Stimulated activated effector memory CD8-positive, alpha-beta T cell treated with anti-CD3 and anti-CD28 coated beads, Interleukin-12 subunit alpha, Interleukin-12 subunit beta, amount 100 ng/mL, for 72 hours (primary cell): ENCODE measurements at regions not wholly inside any gene's neighbourhood (a gene's known extent, or its start where the extent isn't known, plus 50 kb on each side); places are given as distances from the start of the nearest gene placed in this dataset.

Experiments used
- ATAC-seq: fragments of 150-1000 bp; cut with Tn5 transposase; 2 replicates; pipeline ENCODE4 v1.10.0; 2021
- DNase-seq, 2 donors: peaks; one replicate each; pipeline ENCODE4 v3.0.0; 2021 to 2022; ENCODE audit warnings: low spot score in 2 of 2
- H3K27ac Mint-ChIP-seq: one replicate; pipeline ENCODE4 v1.8.0; 2022; ENCODE audit warnings: mild to moderate bottlenecking, mixed read lengths
- H3K36me3 Mint-ChIP-seq: one replicate; pipeline ENCODE4 v1.8.0; 2022; ENCODE audit warnings: mild to moderate bottlenecking, mixed read lengths
- H3K4me1 Mint-ChIP-seq: one replicate; pipeline ENCODE4 v1.8.0; 2022; ENCODE audit warnings: mixed read lengths
- H3K4me3 Mint-ChIP-seq: one replicate; pipeline ENCODE4 v1.8.0; 2022; ENCODE audit warnings: mild to moderate bottlenecking, mixed read lengths
- H3K9me3 Mint-ChIP-seq: one replicate; pipeline ENCODE4 v1.8.0; 2022; ENCODE audit warnings: mixed read lengths

DNA sequence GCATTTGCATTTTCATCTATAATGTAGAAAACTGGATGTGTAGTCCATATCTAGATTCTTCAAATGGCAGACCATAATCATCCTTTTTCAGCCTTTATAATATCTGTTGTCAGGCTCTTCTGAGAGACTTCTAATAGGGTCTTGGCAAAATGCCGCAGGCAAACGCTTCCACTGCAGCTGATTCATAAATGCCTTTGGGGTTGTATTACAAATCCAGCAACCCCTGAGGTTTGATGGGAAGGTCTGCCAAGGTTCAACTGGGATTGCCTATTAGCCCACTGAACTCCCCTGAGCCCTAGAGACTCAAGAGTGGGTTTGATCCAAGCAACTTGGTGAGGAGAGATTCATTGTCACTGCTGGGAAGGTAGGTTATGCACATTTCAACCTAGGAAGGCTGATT, 365.2 kb upstream of the POU3F2 start:
- ATAC-seq: no peak
- H3K36me3 Mint-ChIP-seq: no peaks in the 10 kb centered on the region
- H3K9me3 Mint-ChIP-seq: peaks cover 13% of the 10 kb centered on the region

DNA sequence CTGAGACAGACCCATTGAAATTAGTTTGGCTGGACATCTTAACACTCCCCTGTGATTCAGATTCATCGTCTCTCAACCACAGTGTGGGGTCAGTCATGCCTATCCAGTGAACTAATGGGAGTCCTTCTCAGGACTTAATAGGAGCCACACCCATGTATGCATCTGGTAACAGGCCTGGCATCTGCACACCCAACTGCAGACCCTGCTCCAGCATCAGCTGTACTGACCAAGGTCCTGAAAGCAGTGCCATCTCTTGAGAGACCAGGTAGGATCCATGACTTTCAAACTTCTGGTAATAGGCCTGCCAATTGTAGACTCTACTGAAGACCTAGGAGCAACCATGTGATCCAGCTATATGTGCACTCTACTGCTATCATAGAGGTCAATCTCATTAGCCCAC, 363.6 kb upstream of the POU3F2 start:
- Mint-ChIP-seq H3K4me1 (no peaks in the 10 kb centered on the region), H3K4me3 (no peak overlapping the region), H3K9me3 (peaks cover 13% of the 10 kb centered on the region), H3K36me3 (no peaks in the 10 kb centered on the region), H3K27ac (no peak overlapping the region)
- DNase-seq (no peak), ATAC-seq (no peak)

More for the DNA sequence above, 365.2 kb upstream of the POU3F2 start:
- Mint-ChIP-seq H3K27ac (no peak overlapping the region), H3K4me1 (no peaks in the 10 kb centered on the region), H3K4me3 (no peak overlapping the region)
- DNase-seq: no peak

GRCh38 chr6:98471444-98471843, 362.9 kb upstream of the POU3F2 start:
- DNase-seq (no peak), ATAC-seq (no peak)
- Mint-ChIP-seq H3K9me3 (peaks cover 13% of the 10 kb centered on the region), H3K4me3 (no peak overlapping the region), H3K36me3 (no peaks in the 10 kb centered on the region), H3K4me1 (no peaks in the 10 kb centered on the region), H3K27ac (no peak overlapping the region)

GRCh38 chr6:98477231-98477630, 357.1 kb upstream of the POU3F2 start:
- ATAC-seq (no peak), DNase-seq (no peak)
- Mint-ChIP-seq H3K4me3 (no peak overlapping the region), H3K36me3 (no peaks in the 10 kb centered on the region), H3K27ac (no peak overlapping the region), H3K4me1 (no peaks in the 10 kb centered on the region), H3K9me3 (peaks cover 15% of the 10 kb centered on the region)

DNA sequence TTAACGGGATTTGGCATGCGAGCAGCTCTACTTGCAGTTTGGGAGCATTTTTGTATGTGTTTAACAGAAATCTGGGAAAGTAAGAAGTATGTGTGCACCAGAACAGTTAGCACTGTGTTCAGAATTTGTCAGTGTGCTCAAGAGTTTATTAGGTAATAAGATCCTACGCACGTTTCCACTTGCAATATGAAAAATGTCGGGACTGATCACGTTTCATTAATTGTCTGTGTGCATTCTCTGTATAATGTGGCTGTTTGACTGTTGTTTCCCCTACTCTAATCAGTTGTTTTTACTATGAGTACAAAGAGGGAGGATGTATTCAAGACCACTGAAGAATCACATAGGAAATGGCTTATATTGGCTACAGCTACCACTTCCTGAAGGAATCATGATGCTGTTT, 349.7 kb upstream of the POU3F2 start:
- Mint-ChIP-seq H3K9me3 (peaks cover 13% of the 10 kb centered on the region), H3K4me1 (no peaks in the 10 kb centered on the region), H3K27ac (no peak overlapping the region), H3K4me3 (no peak overlapping the region), H3K36me3 (no peaks in the 10 kb centered on the region)
- DNase-seq (no peak), ATAC-seq (no peak)

DNA sequence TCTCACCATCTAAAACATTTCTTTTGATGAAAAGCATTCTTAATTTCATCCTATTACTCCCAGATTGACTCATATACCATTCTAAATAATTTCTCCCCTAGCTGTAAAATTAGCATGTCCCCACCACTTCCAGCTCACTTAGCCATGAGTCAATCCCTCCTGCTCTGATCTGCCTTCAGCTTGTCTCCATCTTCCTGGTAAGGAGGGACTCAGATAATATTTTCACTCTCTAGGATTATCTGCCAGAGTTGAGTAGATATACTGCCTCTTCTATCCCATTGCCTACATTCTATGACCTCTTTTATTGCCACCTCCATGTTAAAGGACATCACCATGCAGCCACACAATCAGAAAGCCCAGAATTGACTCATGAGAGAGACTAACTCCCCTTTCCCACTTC, 348.8 kb upstream of the POU3F2 start:
- Mint-ChIP-seq H3K4me1 (no peaks in the 10 kb centered on the region), H3K36me3 (no peaks in the 10 kb centered on the region), H3K27ac (no peak overlapping the region), H3K4me3 (no peak overlapping the region), H3K9me3 (peaks cover 4% of the 10 kb centered on the region)
- DNase-seq (no peak), ATAC-seq (no peak)

- Mint-ChIP-seq H3K4me3 (no peak overlapping the region), H3K27ac (no peak overlapping the region), H3K9me3 (peaks cover 4% of the 10 kb centered on the region), H3K4me1 (no peaks in the 10 kb centered on the region), H3K36me3 (no peaks in the 10 kb centered on the region)
- no peak for DNase-seq
- ATAC-seq: no peak
Observed at GRCh38 chr6:98486057-98486456, 348.3 kb upstream of the POU3F2 start.

- no peak for DNase-seq
- H3K36me3 Mint-ChIP-seq: no peaks in the 10 kb centered on the region
- H3K4me1 Mint-ChIP-seq: no peaks in the 10 kb centered on the region
- peaks cover 4% of the 10 kb centered on the region for H3K9me3 Mint-ChIP-seq
- H3K4me3 Mint-ChIP-seq: no peak overlapping the region
- H3K27ac Mint-ChIP-seq: no peak overlapping the region
- ATAC-seq: no peak
Observed at GRCh38 chr6:98487612-98488011, 346.8 kb upstream of the POU3F2 start.

- H3K27ac Mint-ChIP-seq: no peak overlapping the region
- DNase-seq (no peak), ATAC-seq (no peak)
- no peaks in the 10 kb centered on the region for H3K4me1 Mint-ChIP-seq
- no peaks in the 10 kb centered on the region for H3K36me3 Mint-ChIP-seq
- H3K4me3 Mint-ChIP-seq: no peak overlapping the region
- H3K9me3 Mint-ChIP-seq: no peaks in the 10 kb centered on the region
Observed at GRCh38 chr6:98498144-98498775, 336.1 kb upstream of the POU3F2 start.

DNA sequence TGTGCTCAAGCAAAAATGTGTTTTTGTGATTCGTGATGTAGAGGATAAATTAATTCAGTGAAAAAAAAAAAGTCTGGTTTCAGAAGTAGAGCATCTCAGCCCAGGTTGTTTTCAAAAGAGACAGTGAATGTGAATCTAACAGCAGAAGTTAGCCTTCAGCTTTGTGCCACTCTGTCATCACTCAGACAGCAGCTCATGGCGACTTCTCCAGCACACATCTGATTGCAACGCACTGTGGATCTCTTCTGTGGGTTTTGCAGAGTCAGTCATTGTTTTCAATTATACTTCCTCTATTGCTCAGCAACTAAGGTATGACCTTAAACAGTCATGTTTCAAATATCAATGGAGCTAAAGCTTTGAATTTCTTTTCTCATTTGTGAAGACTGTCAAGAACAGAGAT, 335.5 kb upstream of the POU3F2 start:
- Mint-ChIP-seq H3K27ac (no peak overlapping the region), H3K9me3 (no peaks in the 10 kb centered on the region), H3K4me3 (no peak overlapping the region), H3K36me3 (no peaks in the 10 kb centered on the region), H3K4me1 (no peaks in the 10 kb centered on the region)
- no peak for DNase-seq
- ATAC-seq: no peak

DNA sequence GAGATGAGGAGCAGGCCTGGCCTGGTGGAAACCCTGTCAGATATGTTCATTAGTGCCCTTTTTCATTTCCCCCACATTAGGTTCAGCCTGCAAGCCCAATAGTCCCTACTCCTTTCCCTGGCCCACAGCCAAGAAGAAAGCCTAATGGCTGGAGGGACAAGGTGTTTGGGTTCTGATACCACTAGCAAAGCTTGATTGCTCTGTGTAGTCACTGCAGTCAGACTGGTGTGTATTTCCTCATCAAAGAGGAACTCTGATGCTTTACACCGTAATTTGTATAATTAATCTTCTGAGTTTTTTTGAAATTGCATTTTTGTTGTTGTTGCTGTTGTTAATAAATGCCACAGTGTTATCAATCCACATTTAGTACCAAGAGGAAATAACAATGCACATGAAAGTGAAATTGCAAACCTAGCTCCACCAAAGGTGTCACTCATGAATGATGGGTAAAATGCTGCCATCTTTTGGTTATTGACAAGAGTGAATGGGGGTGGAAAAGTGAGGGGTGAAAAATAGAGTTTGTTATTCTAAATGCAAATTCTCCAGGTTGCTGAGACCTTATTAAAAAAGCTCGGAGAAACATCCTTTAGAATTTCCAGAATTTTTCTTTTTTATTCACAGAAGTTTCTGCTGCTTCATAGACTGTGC, 320.2 kb upstream of the POU3F2 start:
- H3K9me3 Mint-ChIP-seq: peaks cover 9% of the 10 kb centered on the region
- no peak overlapping the region for H3K27ac Mint-ChIP-seq
- H3K36me3 Mint-ChIP-seq: no peaks in the 10 kb centered on the region
- ATAC-seq (no peak), DNase-seq (no peak)
- H3K4me3 Mint-ChIP-seq: no peak overlapping the region
- H3K4me1 Mint-ChIP-seq: no peaks in the 10 kb centered on the region

- Mint-ChIP-seq H3K9me3 (peaks cover 9% of the 10 kb centered on the region), H3K4me3 (no peak overlapping the region), H3K4me1 (no peaks in the 10 kb centered on the region), H3K36me3 (no peaks in the 10 kb centered on the region), H3K27ac (no peak overlapping the region)
- no peak for DNase-seq
- ATAC-seq: no peak
Observed at GRCh38 chr6:98514796-98515195, 319.6 kb upstream of the POU3F2 start.

GRCh38 chr6:98516206-98516605, 318.2 kb upstream of the POU3F2 start:
- no peaks in the 10 kb centered on the region for H3K4me1 Mint-ChIP-seq
- no peaks in the 10 kb centered on the region for H3K36me3 Mint-ChIP-seq
- no peak for ATAC-seq
- DNase-seq: no peak
- H3K4me3 Mint-ChIP-seq: no peak overlapping the region
- no peak overlapping the region for H3K27ac Mint-ChIP-seq
- H3K9me3 Mint-ChIP-seq: peaks cover 6% of the 10 kb centered on the region

DNA sequence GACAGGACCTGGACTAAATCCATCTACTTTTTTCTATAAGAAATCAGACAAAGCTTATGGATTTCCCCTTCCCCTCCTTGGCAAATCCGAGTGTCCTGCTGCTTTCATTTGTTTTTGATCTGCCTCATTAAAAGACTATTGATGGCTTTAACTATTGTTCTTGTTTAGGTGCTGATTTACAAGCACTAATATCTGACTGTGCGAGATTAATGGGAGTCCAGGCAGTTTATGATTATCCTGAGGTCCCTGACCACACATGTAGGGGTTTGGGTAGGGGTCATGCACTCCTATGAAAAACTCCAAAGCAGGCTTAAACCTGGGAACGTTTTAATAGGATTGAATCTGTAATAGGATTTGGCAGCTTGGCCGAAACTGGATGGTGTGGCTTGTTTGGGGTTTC, 317.5 kb upstream of the POU3F2 start:
- DNase-seq (no peak), ATAC-seq (no peak)
- Mint-ChIP-seq H3K4me3 (no peak overlapping the region), H3K36me3 (no peaks in the 10 kb centered on the region), H3K9me3 (peaks cover 6% of the 10 kb centered on the region), H3K27ac (no peak overlapping the region), H3K4me1 (no peaks in the 10 kb centered on the region)

DNA sequence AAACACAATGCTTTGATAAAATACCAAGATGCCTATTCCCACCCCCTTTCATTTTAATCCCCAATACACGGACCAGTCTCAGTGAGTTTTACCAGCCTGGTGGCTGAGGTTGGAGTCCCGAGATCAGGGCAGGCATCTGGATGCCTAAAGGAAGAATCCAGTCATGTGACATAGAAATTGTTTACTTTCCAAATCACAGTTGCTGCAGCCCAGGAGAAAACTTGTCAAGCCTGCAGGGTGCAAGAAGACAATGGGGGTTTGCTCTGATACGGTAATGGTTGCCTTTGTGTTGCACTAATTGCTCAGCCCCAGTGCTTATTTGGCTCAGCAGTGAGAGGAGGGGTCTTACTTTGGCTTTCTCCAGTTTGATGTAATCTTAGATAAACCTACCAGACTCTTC, 308.5 kb upstream of the POU3F2 start:
- no peak for DNase-seq
- Mint-ChIP-seq H3K4me1 (no peaks in the 10 kb centered on the region), H3K4me3 (no peak overlapping the region), H3K27ac (no peak overlapping the region), H3K36me3 (no peaks in the 10 kb centered on the region), H3K9me3 (peaks cover 2% of the 10 kb centered on the region)
- ATAC-seq: no peak

GRCh38 chr6:98526465-98526864, 307.9 kb upstream of the POU3F2 start:
- no peak overlapping the region for H3K4me3 Mint-ChIP-seq
- no peak for ATAC-seq

More at GRCh38 chr6:98526465-98526864, 307.9 kb upstream of the POU3F2 start:
- Mint-ChIP-seq H3K27ac (no peak overlapping the region), H3K4me1 (no peaks in the 10 kb centered on the region), H3K36me3 (no peaks in the 10 kb centered on the region), H3K9me3 (peaks cover 2% of the 10 kb centered on the region)
- DNase-seq: no peak
